GM23338 (cell line): ENCODE measurements at regions not wholly inside any gene's neighbourhood (a gene's known extent, or its start where the extent isn't known, plus 50 kb on each side); places are given as distances from the start of the nearest gene placed in this dataset.

Source experiments
- ATAC-seq: fragments of 200-7000 bp; cut with Tn5 transposase; 3 replicates; pipeline ENCODE4 v1.9.1; 2020
- DNase-seq: peaks from one replicate; pipeline ENCODE4 v3.0.0-alpha.2; 2015; ENCODE audit warnings: low spot score
- H2AFZ ChIP-seq: fragments of 200-600 bp; sonication (generic); 2 replicates; pipeline ENCODE4 v1.8.0; 2016; ENCODE audit warnings: antibody characterized with exemption, mild to moderate bottlenecking, moderate library complexity
- H3F3A ChIP-seq: fragments of 200-600 bp; sonication (generic); replicated peaks from 2 replicates; pipeline ENCODE4 v1.8.0; 2017; ENCODE audit warnings: antibody characterized with exemption, mixed run types, low read depth
- H3K27ac ChIP-seq: fragments of 200-600 bp; sonication (generic); 2 replicates; pipeline ENCODE4 v1.6.1; 2016; ENCODE audit warnings: low read depth
- H3K27me3 ChIP-seq: fragments of 200-600 bp; sonication (generic); 2 replicates; pipeline ENCODE4 v1.8.0; 2016; ENCODE audit warnings: mild to moderate bottlenecking, mixed run types, moderate library complexity; ENCODE audit not compliant: insufficient read depth
- H3K36me3 ChIP-seq: fragments of 200-600 bp; sonication (generic); 2 replicates; pipeline ENCODE4 v1.8.0; 2016; ENCODE audit warnings: mild to moderate bottlenecking; ENCODE audit not compliant: insufficient read depth
- H3K4me1 ChIP-seq: fragments of 200-600 bp; sonication (generic); 2 replicates; pipeline ENCODE4 v1.8.0; 2016; ENCODE audit warnings: mild to moderate bottlenecking, moderate library complexity; ENCODE audit not compliant: insufficient read depth
- H3K4me2 ChIP-seq: fragments of 200-600 bp; sonication (generic); 2 replicates; pipeline ENCODE4 v1.7.1; 2017; ENCODE audit warnings: mixed run types
- H3K4me3 ChIP-seq: fragments of 200-600 bp; sonication (generic); 2 replicates; pipeline ENCODE4 v1.6.1; 2016; ENCODE audit warnings: mixed run types
- H3K79me2 ChIP-seq: fragments of 200-600 bp; sonication (generic); replicated peaks from 2 replicates; pipeline ENCODE4 v1.8.0; 2017; ENCODE audit warnings: mild to moderate bottlenecking; ENCODE audit not compliant: insufficient read depth
- H3K9me2 ChIP-seq: fragments of 200-600 bp; sonication (generic); 2 replicates; pipeline ENCODE4 v1.8.0; 2017; ENCODE audit not compliant: insufficient read depth
- H4K20me1 ChIP-seq: fragments of 200-600 bp; sonication (generic); replicated peaks from 2 replicates; pipeline ENCODE4 v1.8.0; 2017; ENCODE audit warnings: mild to moderate bottlenecking; ENCODE audit not compliant: insufficient read depth
- H3K27ac Mint-ChIP-seq: 2 replicates; pipeline ENCODE4 v1.8.0; 2020; ENCODE audit warnings: inconsistent platforms, mild to moderate bottlenecking, moderate library complexity, mixed read lengths
- H3K27me3 Mint-ChIP-seq: 3 replicates; pipeline ENCODE4 v1.8.0; 2022; ENCODE audit warnings: low read depth, mild to moderate bottlenecking, moderate library complexity, mixed read lengths, inconsistent platforms; ENCODE audit not compliant: insufficient read depth, poor library complexity
- H3K36me3 Mint-ChIP-seq: 3 replicates; pipeline ENCODE4 v1.8.0; 2021; ENCODE audit warnings: low read depth, mild to moderate bottlenecking, inconsistent platforms, moderate library complexity, mixed read lengths
- H3K4me1 Mint-ChIP-seq: 3 replicates; pipeline ENCODE4 v1.8.0; 2020; ENCODE audit warnings: mild to moderate bottlenecking, inconsistent platforms, mixed read lengths
- H3K4me3 Mint-ChIP-seq: 3 replicates; pipeline ENCODE4 v1.8.0; 2021; ENCODE audit warnings: moderate library complexity, mild to moderate bottlenecking, inconsistent platforms, mixed read lengths
- H3K9me3 Mint-ChIP-seq: 3 replicates; pipeline ENCODE4 v1.8.0; 2020; ENCODE audit warnings: moderate library complexity, mild to moderate bottlenecking, inconsistent platforms, mixed read lengths
- CREB1 ChIP-seq: fragments of 250-450 bp; sonication (Bioruptor Pico); IDR thresholded peaks from 2 replicates; pipeline ENCODE4 v1.5.0; 2020; ENCODE audit warnings: low read depth, mild to moderate bottlenecking, moderate library complexity
- EZH2 ChIP-seq: fragments of 200-600 bp; sonication (generic); IDR thresholded peaks from one replicate; pipeline ENCODE4 v1.8.0; 2017; ENCODE audit warnings: antibody characterized with exemption, mild to moderate bottlenecking, low read depth; ENCODE audit not compliant: unreplicated experiment
- EZH2phosphoT487 ChIP-seq: fragments of 200-600 bp; sonication (generic); IDR thresholded peaks from one replicate; pipeline ENCODE4 v1.8.1; 2018; ENCODE audit warnings: antibody characterized with exemption; ENCODE audit not compliant: unreplicated experiment
- JUNB ChIP-seq: IDR thresholded peaks from one replicate; pipeline ENCODE4 v1.6.1; 2016; ENCODE audit warnings: antibody characterized with exemption; ENCODE audit not compliant: unreplicated experiment
- NANOG ChIP-seq: IDR thresholded peaks from 2 replicates; pipeline ENCODE4 v1.6.1; 2016; ENCODE audit warnings: antibody characterized with exemption, borderline replicate concordance
- POLR2AphosphoS5 ChIP-seq: IDR thresholded peaks from 2 replicates; pipeline ENCODE4 v1.6.1; 2016; ENCODE audit warnings: antibody characterized with exemption, low read depth
- STAT1 ChIP-seq: IDR thresholded peaks from one replicate; pipeline ENCODE4 v1.6.1; 2016; ENCODE audit warnings: antibody characterized with exemption; ENCODE audit not compliant: unreplicated experiment
- ZNF114 ChIP-seq: fragments of 250-450 bp; sonication (Bioruptor Pico); IDR thresholded peaks from 2 replicates; pipeline ENCODE4 v1.5.0; 2020; ENCODE audit warnings: mild to moderate bottlenecking, moderate library complexity
- ZNF331 ChIP-seq: fragments of 250-450 bp; sonication (Bioruptor Pico); IDR thresholded peaks from 2 replicates; pipeline ENCODE4 v1.5.0; 2020; ENCODE audit warnings: low read depth, mild to moderate bottlenecking, moderate library complexity
- TF ChIP-seq, protein P1 (sequence below): fragments of 250-450 bp; sonication (Bioruptor Pico); IDR thresholded peaks from 2 replicates; pipeline ENCODE4 v1.5.0; 2020; ENCODE audit warnings: mild to moderate bottlenecking, moderate library complexity
- TF ChIP-seq, protein P2 (sequence below), 2 experiments: fragments of 200-600 bp in 1 of 2; sonication (generic) in 1 of 2; conservative IDR thresholded peaks; 2 replicates each; pipeline versions ENCODE4 v1.5.1 to v1.6.1; 2016 to 2017; ENCODE audit warnings: antibody characterized with exemption in 2 of 2, low read depth in 2 of 2, mild to moderate bottlenecking in 2 of 2, moderate library complexity in 1 of 2
- TF ChIP-seq, protein P3 (sequence below): IDR thresholded peaks from one replicate; pipeline ENCODE4 v1.6.1; 2018; ENCODE audit warnings: antibody characterized with exemption; ENCODE audit not compliant: unreplicated experiment

DNA sequence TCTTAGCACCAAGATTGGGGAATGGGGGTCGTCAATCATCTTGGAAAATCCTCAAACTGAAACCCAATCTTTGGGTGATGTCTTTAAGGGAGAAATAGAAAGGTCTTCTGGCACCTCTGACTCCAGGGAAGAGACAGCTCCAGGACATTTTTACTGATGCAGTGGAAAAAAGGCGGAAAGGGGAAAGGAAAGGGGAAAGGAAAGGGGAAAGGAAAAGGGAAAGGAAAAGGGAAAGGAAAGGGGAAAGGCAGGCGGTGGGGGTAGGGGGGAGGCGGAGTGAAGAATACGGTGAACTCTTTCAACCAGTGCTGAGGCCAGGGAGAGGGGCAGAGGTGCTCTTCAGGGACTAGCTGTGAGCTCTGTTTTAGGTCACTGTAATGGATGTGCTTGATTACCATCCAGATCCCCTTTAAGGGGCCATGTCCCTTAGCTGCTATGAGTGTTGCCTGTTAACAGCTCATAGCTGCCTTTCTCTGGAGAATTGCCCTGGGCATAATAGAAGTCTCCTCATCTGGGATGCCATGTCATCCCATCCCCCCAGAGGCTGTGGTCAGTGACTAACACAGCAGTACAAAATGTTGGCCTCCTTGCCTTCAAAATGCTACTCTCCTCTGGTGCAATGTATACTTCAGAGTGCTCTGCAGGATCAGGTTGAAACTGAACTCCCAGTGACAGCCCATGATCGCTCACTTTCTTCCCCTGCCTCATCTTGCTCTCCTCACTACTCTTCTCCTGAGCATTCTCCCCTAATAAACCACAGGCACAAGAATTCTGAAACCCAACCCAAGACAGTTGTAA lies 92.4 kb upstream of the AP1S2 start (continued):
- TF ChIP-seq, protein P1, sequence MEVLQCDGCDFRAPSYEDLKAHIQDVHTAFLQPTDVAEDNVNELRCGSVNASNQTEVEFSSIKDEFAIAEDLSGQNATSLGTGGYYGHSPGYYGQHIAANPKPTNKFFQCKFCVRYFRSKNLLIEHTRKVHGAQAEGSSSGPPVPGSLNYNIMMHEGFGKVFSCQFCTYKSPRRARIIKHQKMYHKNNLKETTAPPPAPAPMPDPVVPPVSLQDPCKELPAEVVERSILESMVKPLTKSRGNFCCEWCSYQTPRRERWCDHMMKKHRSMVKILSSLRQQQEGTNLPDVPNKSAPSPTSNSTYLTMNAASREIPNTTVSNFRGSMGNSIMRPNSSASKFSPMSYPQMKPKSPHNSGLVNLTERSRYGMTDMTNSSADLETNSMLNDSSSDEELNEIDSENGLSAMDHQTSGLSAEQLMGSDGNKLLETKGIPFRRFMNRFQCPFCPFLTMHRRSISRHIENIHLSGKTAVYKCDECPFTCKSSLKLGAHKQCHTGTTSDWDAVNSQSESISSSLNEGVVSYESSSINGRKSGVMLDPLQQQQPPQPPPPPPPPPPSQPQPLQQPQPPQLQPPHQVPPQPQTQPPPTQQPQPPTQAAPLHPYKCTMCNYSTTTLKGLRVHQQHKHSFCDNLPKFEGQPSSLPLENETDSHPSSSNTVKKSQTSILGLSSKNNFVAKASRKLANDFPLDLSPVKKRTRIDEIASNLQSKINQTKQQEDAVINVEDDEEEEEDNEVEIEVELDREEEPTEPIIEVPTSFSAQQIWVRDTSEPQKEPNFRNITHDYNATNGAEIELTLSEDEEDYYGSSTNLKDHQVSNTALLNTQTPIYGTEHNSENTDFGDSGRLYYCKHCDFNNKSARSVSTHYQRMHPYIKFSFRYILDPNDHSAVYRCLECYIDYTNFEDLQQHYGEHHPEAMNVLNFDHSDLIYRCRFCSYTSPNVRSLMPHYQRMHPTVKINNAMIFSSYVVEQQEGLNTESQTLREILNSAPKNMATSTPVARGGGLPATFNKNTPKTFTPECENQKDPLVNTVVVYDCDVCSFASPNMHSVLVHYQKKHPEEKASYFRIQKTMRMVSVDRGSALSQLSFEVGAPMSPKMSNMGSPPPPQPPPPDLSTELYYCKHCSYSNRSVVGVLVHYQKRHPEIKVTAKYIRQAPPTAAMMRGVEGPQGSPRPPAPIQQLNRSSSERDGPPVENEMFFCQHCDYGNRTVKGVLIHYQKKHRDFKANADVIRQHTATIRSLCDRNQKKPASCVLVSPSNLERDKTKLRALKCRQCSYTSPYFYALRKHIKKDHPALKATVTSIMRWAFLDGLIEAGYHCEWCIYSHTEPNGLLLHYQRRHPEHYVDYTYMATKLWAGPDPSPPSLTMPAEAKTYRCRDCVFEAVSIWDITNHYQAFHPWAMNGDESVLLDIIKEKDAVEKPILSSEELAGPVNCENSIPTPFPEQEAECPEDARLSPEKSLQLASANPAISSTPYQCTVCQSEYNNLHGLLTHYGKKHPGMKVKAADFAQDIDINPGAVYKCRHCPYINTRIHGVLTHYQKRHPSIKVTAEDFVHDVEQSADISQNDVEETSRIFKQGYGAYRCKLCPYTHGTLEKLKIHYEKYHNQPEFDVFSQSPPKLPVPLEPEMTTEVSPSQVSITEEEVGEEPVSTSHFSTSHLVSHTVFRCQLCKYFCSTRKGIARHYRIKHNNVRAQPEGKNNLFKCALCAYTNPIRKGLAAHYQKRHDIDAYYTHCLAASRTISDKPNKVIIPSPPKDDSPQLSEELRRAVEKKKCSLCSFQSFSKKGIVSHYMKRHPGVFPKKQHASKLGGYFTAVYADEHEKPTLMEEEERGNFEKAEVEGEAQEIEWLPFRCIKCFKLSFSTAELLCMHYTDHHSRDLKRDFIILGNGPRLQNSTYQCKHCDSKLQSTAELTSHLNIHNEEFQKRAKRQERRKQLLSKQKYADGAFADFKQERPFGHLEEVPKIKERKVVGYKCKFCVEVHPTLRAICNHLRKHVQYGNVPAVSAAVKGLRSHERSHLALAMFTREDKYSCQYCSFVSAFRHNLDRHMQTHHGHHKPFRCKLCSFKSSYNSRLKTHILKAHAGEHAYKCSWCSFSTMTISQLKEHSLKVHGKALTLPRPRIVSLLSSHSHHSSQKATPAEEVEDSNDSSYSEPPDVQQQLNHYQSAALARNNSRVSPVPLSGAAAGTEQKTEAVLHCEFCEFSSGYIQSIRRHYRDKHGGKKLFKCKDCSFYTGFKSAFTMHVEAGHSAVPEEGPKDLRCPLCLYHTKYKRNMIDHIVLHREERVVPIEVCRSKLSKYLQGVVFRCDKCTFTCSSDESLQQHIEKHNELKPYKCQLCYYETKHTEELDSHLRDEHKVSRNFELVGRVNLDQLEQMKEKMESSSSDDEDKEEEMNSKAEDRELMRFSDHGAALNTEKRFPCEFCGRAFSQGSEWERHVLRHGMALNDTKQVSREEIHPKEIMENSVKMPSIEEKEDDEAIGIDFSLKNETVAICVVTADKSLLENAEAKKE = no peak
- TF ChIP-seq ZNF331 (no peak), NANOG (no peak), STAT1 (no peak)

DNA sequence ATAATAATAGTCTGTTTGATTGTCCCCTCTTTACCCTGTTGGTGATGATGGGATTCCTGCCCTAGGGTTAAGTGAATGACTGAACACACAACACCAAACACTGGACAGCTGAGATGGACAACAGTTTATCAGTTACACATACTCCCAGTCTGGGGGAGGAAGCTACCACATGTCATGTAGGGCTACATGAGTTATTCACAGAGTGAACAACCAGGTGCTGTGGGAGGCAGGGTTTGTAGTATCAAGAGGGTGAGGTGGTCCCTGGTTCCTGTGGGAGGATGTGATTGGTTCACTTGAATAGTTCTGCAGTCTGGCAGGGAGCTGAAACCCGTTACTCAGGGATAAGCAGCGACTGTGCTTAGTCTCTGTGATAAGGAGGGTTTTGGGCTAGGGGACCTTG lies 88.8 kb upstream of the AP1S2 start:
- DNase-seq (no peak), ATAC-seq (no peak)
- H3K27me3 ChIP-seq = no peaks in the 10 kb centered on the region
- no peaks in the 10 kb centered on the region for H3K36me3 ChIP-seq
- no peak overlapping the region for H3K27ac Mint-ChIP-seq
- peaks cover 12% of the 10 kb centered on the region for H3K4me1 Mint-ChIP-seq
- H4K20me1 ChIP-seq = no peaks in the 10 kb centered on the region
- no peak overlapping the region for H3K4me2 ChIP-seq
- no peaks in the 10 kb centered on the region for H3K27me3 Mint-ChIP-seq
- H2AFZ ChIP-seq = no peak overlapping the region
- H3K9me2 ChIP-seq = 0 out of 2 replicates have a peak, but pooled peaks cover 8% of the 10 kb centered on the region
- no peaks in the 10 kb centered on the region; the same call in 1 of the 2 replicates for H3K4me1 ChIP-seq
- H3F3A ChIP-seq = no peaks in the 10 kb centered on the region
- H3K4me3 ChIP-seq = no peak overlapping the region
- H3K79me2 ChIP-seq = no peaks in the 10 kb centered on the region
- no peaks in the 10 kb centered on the region for H3K9me3 Mint-ChIP-seq
- no peak overlapping the region for H3K27ac ChIP-seq
- peaks cover 5% of the 10 kb centered on the region; the same call in 2 of the 3 replicates for H3K36me3 Mint-ChIP-seq
- H3K4me3 Mint-ChIP-seq = no peak overlapping the region
- TF ChIP-seq CREB1 (CRISPR knock-in tag) (no peak), ZNF114 (CRISPR knock-in tag) (no peak), POLR2AphosphoS5 (no peak), EZH2phosphoT487 (no peak), JUNB (no peak), EZH2 (no peak), STAT1 (no peak)
- TF ChIP-seq, protein P2, sequence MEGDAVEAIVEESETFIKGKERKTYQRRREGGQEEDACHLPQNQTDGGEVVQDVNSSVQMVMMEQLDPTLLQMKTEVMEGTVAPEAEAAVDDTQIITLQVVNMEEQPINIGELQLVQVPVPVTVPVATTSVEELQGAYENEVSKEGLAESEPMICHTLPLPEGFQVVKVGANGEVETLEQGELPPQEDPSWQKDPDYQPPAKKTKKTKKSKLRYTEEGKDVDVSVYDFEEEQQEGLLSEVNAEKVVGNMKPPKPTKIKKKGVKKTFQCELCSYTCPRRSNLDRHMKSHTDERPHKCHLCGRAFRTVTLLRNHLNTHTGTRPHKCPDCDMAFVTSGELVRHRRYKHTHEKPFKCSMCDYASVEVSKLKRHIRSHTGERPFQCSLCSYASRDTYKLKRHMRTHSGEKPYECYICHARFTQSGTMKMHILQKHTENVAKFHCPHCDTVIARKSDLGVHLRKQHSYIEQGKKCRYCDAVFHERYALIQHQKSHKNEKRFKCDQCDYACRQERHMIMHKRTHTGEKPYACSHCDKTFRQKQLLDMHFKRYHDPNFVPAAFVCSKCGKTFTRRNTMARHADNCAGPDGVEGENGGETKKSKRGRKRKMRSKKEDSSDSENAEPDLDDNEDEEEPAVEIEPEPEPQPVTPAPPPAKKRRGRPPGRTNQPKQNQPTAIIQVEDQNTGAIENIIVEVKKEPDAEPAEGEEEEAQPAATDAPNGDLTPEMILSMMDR (conservative IDR thresholded peaks at IDR 0.05; ENCODE audit: low read depth in 2 of 2) = no peak
- TF ChIP-seq, protein P3, sequence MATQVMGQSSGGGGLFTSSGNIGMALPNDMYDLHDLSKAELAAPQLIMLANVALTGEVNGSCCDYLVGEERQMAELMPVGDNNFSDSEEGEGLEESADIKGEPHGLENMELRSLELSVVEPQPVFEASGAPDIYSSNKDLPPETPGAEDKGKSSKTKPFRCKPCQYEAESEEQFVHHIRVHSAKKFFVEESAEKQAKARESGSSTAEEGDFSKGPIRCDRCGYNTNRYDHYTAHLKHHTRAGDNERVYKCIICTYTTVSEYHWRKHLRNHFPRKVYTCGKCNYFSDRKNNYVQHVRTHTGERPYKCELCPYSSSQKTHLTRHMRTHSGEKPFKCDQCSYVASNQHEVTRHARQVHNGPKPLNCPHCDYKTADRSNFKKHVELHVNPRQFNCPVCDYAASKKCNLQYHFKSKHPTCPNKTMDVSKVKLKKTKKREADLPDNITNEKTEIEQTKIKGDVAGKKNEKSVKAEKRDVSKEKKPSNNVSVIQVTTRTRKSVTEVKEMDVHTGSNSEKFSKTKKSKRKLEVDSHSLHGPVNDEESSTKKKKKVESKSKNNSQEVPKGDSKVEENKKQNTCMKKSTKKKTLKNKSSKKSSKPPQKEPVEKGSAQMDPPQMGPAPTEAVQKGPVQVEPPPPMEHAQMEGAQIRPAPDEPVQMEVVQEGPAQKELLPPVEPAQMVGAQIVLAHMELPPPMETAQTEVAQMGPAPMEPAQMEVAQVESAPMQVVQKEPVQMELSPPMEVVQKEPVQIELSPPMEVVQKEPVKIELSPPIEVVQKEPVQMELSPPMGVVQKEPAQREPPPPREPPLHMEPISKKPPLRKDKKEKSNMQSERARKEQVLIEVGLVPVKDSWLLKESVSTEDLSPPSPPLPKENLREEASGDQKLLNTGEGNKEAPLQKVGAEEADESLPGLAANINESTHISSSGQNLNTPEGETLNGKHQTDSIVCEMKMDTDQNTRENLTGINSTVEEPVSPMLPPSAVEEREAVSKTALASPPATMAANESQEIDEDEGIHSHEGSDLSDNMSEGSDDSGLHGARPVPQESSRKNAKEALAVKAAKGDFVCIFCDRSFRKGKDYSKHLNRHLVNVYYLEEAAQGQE = no peak
